ENCODE measurements at regions not wholly inside any gene's neighbourhood (a gene's known extent, or its start where the extent isn't known, plus 50 kb on each side); places are given as distances from the start of the nearest gene placed in this dataset.
"Not testable (repeated sequence)": the region's sequence is repeated elsewhere in the genome, so short reads cannot be mapped to it uniquely, and the experiment has no call there.

DNA sequence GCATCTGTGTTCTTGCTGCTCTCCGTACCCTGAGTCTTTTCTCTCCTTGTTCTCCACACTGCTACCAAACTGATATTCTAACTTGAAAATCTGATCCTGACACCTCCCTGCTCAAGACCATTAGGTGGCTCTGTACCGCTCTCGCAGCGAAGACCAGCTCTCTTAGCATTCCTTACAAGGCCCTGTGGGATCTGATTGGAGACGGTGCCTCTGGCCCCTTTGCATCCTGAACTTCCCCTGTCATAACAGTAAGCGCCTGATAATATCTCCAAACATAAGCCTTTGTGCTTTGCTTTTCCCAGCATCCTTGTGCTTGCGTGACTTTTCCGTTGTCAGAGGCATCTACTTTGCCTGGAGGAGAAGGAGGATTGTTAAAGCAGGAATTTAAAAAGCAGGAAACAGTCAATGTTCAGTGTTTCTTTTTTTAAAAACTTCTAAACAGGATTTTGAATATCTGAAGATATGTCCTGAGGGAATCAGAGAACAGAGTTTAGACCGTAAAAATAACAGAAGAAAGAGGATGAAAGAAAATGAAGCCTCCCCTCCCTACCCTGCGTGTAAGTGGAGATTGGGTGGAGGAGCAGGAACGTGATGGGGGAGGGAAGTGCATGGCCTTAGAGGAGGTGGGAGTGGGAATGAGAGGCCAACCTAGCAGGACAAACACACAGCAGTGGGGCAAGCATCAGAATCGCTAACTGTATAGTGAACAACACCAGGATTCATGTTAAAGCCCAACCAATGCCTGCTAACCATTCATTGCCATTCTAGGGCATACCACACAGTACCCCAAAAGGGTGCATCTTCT, 89.2 kb upstream of the STMND1 start:
- DNase-seq (ENCODE audit: low read depth) = no peak

DNA sequence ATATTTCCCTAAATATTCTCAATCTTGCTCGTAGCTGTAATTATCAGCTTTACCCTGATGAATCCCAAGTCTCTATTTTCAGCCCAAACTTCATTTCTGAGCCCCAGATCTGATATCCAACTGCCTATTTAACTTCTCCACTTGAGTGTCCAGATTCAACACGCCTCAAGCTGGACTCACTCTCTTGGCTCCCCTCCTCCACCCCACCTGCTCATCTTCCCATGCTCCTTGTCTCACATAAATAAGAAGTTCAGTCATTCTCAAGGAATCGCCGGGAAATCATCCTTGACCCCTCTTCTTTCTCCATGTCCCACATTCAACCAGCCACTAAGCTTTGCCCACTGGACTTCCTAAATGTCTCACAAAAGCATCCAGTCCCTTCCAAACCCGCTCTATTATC, 89.9 kb upstream of the STMND1 start:
- DNase-seq (ENCODE audit: low read depth) = no peak

GRCh38 chr6:17007749-17008148, 94.1 kb upstream of the STMND1 start:
- no peak for DNase-seq (ENCODE audit: low read depth)

GRCh38 chr6:17006543-17006942, 95.3 kb upstream of the STMND1 start:
- DNase-seq (ENCODE audit: low read depth) = no peak

- DNase-seq (ENCODE audit: low read depth) = no peak
Measured at GRCh38 chr6:17004269-17004668, 97.6 kb upstream of the STMND1 start.

GRCh38 chr6:17002123-17002522, 99.7 kb upstream of the STMND1 start:
- DNase-seq (ENCODE audit: low read depth) = no peak

DNA sequence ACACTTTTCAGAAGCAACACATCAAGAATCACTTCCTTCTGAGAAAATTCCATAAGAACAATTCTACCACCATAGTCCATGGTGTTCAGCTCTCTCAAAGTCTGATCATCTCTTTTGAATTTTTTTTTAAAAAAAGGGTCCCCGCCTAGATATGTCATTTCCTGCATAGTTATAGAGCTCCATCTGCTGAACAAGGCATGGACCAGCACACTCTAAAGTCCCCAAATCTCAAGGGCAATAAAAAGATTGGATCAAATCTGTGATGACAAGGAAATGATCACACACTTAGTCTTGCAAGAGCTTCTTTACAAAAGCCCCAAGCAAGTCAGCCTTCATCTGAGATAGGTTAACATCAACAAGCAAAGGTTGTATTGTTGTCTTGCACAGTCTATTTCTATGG, 100.7 kb upstream of the STMND1 start:
- no peak for DNase-seq (ENCODE audit: low read depth)

GRCh38 chr6:16999491-17000436, 102.1 kb upstream of the STMND1 start:
- DNase-seq (ENCODE audit: low read depth) = no peak

DNA sequence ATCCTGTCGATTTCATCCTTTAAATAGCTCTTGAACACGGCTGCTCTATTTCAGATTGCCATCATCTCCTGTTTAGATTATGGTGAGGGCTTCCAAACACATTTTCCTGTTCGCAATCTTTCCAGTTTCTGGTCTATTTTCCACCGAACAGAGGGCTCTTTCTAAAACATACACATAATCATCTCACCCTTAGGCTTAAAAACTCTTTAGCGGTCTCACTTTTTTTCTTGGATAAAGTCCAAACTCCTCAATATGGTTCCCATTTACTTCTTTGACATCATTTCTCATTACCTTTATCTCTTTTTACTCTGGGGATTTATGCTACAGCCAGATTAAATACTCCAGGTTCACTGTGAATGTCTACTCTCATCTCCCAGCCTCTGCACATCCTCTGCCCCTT, 103.4 kb upstream of the STMND1 start:
- no peak for DNase-seq (ENCODE audit: low read depth)

DNA sequence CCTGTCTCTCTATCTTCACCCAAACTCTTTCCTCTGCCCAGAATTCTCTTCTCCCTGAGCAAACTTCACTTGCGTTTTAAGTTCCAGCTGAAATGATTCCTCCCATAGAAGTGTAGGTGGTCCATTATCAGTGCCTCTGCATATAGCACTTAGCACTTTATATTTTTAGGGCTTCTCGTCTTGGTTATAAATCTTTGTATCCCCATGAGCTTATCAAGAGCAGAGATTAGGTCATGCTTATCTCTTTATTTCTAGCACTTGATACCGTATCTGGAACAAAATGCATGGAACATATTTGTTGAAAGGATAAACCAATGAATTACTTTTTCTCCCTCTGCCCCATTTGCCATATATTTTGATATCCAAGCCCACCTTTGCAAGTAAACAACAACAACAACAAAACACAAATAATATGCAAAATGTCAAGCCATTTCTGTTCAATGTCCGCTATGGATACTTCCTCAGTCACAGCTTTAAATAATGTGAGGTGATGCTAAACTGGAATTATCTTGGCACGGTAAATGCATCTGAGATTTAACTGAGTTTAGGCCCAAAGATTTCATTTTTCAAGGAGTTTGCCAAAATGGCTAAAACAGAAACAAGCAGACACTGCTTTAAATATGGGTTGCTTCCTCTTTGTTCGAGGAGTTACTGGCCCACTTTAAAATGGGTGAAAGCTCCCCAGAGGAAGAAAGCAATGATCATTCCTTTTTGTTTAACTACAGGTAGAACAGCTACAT, 106.2 kb upstream of the STMND1 start:
- DNase-seq (ENCODE audit: low read depth) = no peak

GRCh38 chr6:16993396-16993795, 108.5 kb upstream of the STMND1 start:
- DNase-seq (ENCODE audit: low read depth) = no peak

GRCh38 chr6:16991981-16992629, 109.7 kb upstream of the STMND1 start:
- no peak for DNase-seq (ENCODE audit: low read depth)

DNA sequence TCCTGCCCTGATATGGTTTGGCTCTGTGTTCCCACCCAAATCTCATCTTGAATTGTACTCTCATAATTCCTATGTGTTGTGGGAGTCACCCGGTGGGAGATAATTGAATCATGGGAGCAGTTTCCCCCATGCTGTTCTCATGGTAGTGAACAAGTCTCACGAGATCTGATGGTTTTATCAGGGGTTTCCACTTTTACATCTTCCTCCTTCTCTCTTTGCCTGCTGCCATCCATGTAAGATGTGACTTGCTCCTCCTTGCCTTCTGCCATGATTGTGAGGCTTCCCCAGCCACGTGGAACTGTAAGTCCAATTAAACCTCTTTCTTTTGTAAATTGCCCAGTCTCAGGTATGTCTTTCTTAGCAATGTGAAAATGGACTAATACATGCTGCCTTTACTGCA, 111.9 kb upstream of the STMND1 start:
- DNase-seq (ENCODE audit: low read depth) = not testable (repeated sequence)

- no peak for DNase-seq (ENCODE audit: low read depth)
Measured at GRCh38 chr6:16989382-16989781, 112.5 kb upstream of the STMND1 start.

DNA sequence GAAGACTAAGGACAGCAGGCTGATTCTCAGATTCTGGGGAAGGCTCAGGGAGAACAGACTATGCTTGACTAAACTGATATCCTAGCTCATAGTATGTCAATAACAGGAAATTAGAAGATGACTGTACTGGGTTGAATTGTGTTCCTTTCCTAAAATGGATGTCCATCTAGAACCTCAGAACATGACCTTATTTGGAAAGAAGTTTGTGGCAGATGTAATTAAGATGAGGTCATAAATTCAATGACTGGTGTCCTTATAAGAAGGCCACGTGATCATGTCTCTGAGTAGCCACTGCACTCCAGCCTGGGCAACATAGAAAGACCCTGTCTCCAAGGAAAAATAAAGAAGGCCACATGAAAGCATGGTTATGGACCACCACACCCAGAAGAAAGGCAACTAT, 113.9 kb upstream of the STMND1 start:
- DNase-seq (ENCODE audit: low read depth) = no peak

GRCh38 chr6:16985513-16986284, 116.2 kb upstream of the STMND1 start:
- DNase-seq (ENCODE audit: low read depth) = no peak

- DNase-seq (ENCODE audit: low read depth) = peak; percentile 73
Measured at GRCh38 chr6:16982807-16983206, 119.0 kb upstream of the STMND1 start.

DNA sequence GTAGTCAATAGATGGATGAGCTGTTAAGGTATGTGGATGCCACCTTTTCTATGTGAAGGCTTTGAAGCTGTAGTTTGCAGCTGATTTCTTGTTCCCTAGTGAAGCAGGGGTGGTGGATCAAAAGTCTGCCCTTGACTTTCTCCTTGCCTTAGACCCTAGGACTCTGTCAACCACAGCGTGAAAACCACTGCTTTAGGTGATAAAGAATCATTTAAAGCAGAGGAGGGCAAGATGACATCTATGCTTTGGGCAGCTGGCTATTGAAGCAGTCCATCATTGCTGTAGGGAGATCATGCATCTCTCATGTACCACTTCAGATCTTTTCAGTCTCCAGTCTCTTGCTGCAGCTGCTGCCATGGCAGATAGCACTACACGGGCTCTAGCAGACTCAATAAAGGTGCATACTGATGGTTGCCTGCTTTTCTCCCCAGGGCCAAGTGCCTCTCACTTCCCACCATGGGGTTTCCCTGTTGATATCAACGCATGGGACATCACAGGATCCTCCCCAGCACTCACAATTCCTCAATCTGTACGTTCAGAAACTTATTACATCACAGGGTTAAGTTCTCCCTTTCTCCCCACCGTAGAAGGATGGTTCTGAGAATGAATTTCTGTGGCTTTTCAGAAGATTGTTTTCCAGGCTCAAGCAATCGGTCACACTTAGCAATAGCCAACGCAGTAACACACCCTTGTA, 122.0 kb upstream of the STMND1 start:
- no peak for DNase-seq (ENCODE audit: low read depth)

GRCh38 chr6:16978686-16979085, 123.2 kb upstream of the STMND1 start:
- no peak for DNase-seq (ENCODE audit: low read depth)
